ACC112 (cell line): ENCODE measurements at regions not wholly inside any gene's neighbourhood (a gene's known extent, or its start where the extent isn't known, plus 50 kb on each side); places are given as distances from the start of the nearest gene placed in this dataset.

ENCODE experiments used
- H2AFZ ChIP-seq: fragments of 200-600 bp; sonication (generic); one replicate; pipeline ENCODE4 v1.6.0; 2017; ENCODE audit warnings: antibody characterized with exemption, low read length; ENCODE audit not compliant: unreplicated experiment
- H3K27ac ChIP-seq: fragments of 200-600 bp; sonication (generic); 2 replicates; pipeline ENCODE4 v1.5.1; 2014; ENCODE audit warnings: low read depth, mild to moderate bottlenecking, antibody characterized with exemption, low read length, moderate library complexity
- H3K27me3 ChIP-seq: fragments of 200-600 bp; sonication (generic); 2 replicates; pipeline ENCODE4 v1.6.1; 2014; ENCODE audit warnings: mild to moderate bottlenecking, antibody characterized with exemption, low read length, moderate library complexity, mixed read lengths; ENCODE audit not compliant: insufficient read depth
- H3K36me3 ChIP-seq: fragments of 200-600 bp; sonication (generic); 2 replicates; pipeline ENCODE4 v1.6.1; 2016; ENCODE audit warnings: mild to moderate bottlenecking, antibody characterized with exemption, low read length, moderate library complexity, mixed read lengths; ENCODE audit not compliant: insufficient read depth
- H3K4me1 ChIP-seq: fragments of 200-600 bp; sonication (generic); one replicate; pipeline ENCODE4 v1.6.1; 2016; ENCODE audit warnings: low read length, mixed read lengths; ENCODE audit not compliant: insufficient read depth, unreplicated experiment, control insufficient read depth
- H3K4me3 ChIP-seq: fragments of 200-600 bp; sonication (generic); 2 replicates; pipeline ENCODE4 v1.5.1; 2014; ENCODE audit warnings: mild to moderate bottlenecking, low read depth, low read length
- H3K79me2 ChIP-seq: fragments of 200-600 bp; sonication (generic); one replicate; pipeline ENCODE4 v1.6.0; 2016; ENCODE audit warnings: low read length; ENCODE audit not compliant: control insufficient read depth, unreplicated experiment, insufficient read depth

- Histone ChIP-seq H3K4me3 (no peak overlapping the region), H3K4me1 (no peaks in the 10 kb centered on the region), H3K36me3 (no peaks in the 10 kb centered on the region), H3K79me2 (no peaks in the 10 kb centered on the region), H3K27me3 (no peaks in the 10 kb centered on the region), H2AFZ (no peak overlapping the region), H3K27ac (no peak overlapping the region)
Observed at GRCh38 chrX:122092360-122092759, 1045.0 kb downstream of the GLUD2 start.

- Histone ChIP-seq H3K27me3 (no peaks in the 10 kb centered on the region), H3K4me1 (no peaks in the 10 kb centered on the region)
Observed at GRCh38 chrX:122092978-122093377, 1045.6 kb downstream of the GLUD2 start.

GRCh38 chrX:122094611-122095010, 1047.2 kb downstream of the GLUD2 start:
- H3K27me3 ChIP-seq: no peaks in the 10 kb centered on the region
- H3K79me2 ChIP-seq: no peaks in the 10 kb centered on the region
- no peak overlapping the region for H3K27ac ChIP-seq
- H2AFZ ChIP-seq: no peak overlapping the region
- no peaks in the 10 kb centered on the region for H3K36me3 ChIP-seq
- no peak overlapping the region for H3K4me3 ChIP-seq
- H3K4me1 ChIP-seq: no peaks in the 10 kb centered on the region

More at GRCh38 chrX:122092978-122093377, 1045.6 kb downstream of the GLUD2 start:
- Histone ChIP-seq H3K4me3 (no peak overlapping the region), H3K79me2 (no peaks in the 10 kb centered on the region), H2AFZ (no peak overlapping the region), H3K36me3 (no peaks in the 10 kb centered on the region), H3K27ac (no peak overlapping the region)

- H3K36me3 ChIP-seq: no peaks in the 10 kb centered on the region
Observed at GRCh38 chrX:122113376-122113775, 1066.0 kb downstream of the GLUD2 start.

GRCh38 chrX:122113896-122114295, 1066.5 kb downstream of the GLUD2 start:
- Histone ChIP-seq H2AFZ (no peak overlapping the region), H3K4me3 (no peak overlapping the region), H3K36me3 (no peaks in the 10 kb centered on the region), H3K27ac (no peak overlapping the region), H3K4me1 (no peaks in the 10 kb centered on the region), H3K79me2 (no peaks in the 10 kb centered on the region), H3K27me3 (no peaks in the 10 kb centered on the region)

More at GRCh38 chrX:122113376-122113775, 1066.0 kb downstream of the GLUD2 start:
- H2AFZ ChIP-seq: no peak overlapping the region
- H3K79me2 ChIP-seq: no peaks in the 10 kb centered on the region
- H3K4me3 ChIP-seq: no peak overlapping the region
- no peaks in the 10 kb centered on the region for H3K4me1 ChIP-seq
- H3K27ac ChIP-seq: no peak overlapping the region
- H3K27me3 ChIP-seq: no peaks in the 10 kb centered on the region

- no peak overlapping the region for H3K4me3 ChIP-seq
- H3K4me1 ChIP-seq: no peaks in the 10 kb centered on the region
- no peaks in the 10 kb centered on the region for H3K79me2 ChIP-seq
- no peaks in the 10 kb centered on the region for H3K36me3 ChIP-seq
- no peak overlapping the region for H3K27ac ChIP-seq
- no peak overlapping the region for H2AFZ ChIP-seq
- no peaks in the 10 kb centered on the region for H3K27me3 ChIP-seq
Observed at GRCh38 chrX:122115604-122116003, 1068.2 kb downstream of the GLUD2 start.

GRCh38 chrX:122119361-122119760, 1064.7 kb upstream of the GRIA3 start:
- H3K79me2 ChIP-seq: no peaks in the 10 kb centered on the region
- no peak overlapping the region for H3K4me3 ChIP-seq
- H3K27me3 ChIP-seq: no peaks in the 10 kb centered on the region
- no peak overlapping the region for H2AFZ ChIP-seq
- H3K4me1 ChIP-seq: no peaks in the 10 kb centered on the region
- no peak overlapping the region for H3K27ac ChIP-seq
- H3K36me3 ChIP-seq: no peaks in the 10 kb centered on the region

GRCh38 chrX:122122274-122122673, 1061.8 kb upstream of the GRIA3 start:
- no peak overlapping the region for H3K4me3 ChIP-seq
- H3K36me3 ChIP-seq: no peaks in the 10 kb centered on the region
- no peaks in the 10 kb centered on the region for H3K4me1 ChIP-seq
- no peak overlapping the region for H2AFZ ChIP-seq
- no peaks in the 10 kb centered on the region for H3K79me2 ChIP-seq
- H3K27ac ChIP-seq: no peak overlapping the region
- H3K27me3 ChIP-seq: no peaks in the 10 kb centered on the region

- Histone ChIP-seq H3K36me3 (no peaks in the 10 kb centered on the region), H3K27ac (no peak overlapping the region), H3K79me2 (no peaks in the 10 kb centered on the region), H3K4me3 (no peak overlapping the region), H3K4me1 (no peaks in the 10 kb centered on the region), H3K27me3 (no peaks in the 10 kb centered on the region), H2AFZ (no peak overlapping the region)
Observed at GRCh38 chrX:122133478-122133877, 1050.6 kb upstream of the GRIA3 start.

- Histone ChIP-seq H3K79me2 (no peaks in the 10 kb centered on the region), H3K27ac (no peak overlapping the region), H3K4me1 (no peaks in the 10 kb centered on the region), H3K4me3 (no peak overlapping the region), H2AFZ (no peak overlapping the region), H3K36me3 (no peaks in the 10 kb centered on the region), H3K27me3 (no peaks in the 10 kb centered on the region)
Observed at GRCh38 chrX:122134291-122134690, 1049.8 kb upstream of the GRIA3 start.

GRCh38 chrX:122135070-122135469, 1049.0 kb upstream of the GRIA3 start:
- Histone ChIP-seq H3K27me3 (no peaks in the 10 kb centered on the region), H3K4me3 (no peak overlapping the region), H3K4me1 (no peaks in the 10 kb centered on the region), H3K79me2 (no peaks in the 10 kb centered on the region), H3K27ac (no peak overlapping the region), H3K36me3 (no peaks in the 10 kb centered on the region), H2AFZ (no peak overlapping the region)
